Head of caudate nucleus (tissue), 42 donors: ENCODE measurements at regions not wholly inside any gene's neighbourhood (a gene's known extent, or its start where the extent isn't known, plus 50 kb on each side); places are given as distances from the start of the nearest gene placed in this dataset.

Source experiments
- DNase-seq, 42 donors: peaks; one replicate each; pipeline versions ENCODE4 v3.0.0 to v3.0.0-alpha.2; 2020 to 2021; ENCODE audit warnings: mixed read lengths in 7 of 42
- intact Hi-C: fragments of 100-400 bp; cut with DNase I; formaldehyde crosslinking; loops from one replicate; pipeline ENCODE4 v1.15.0; 2022

GRCh38 chr10:61839916-61840315 is 61.6 kb upstream of the ARID5B start:
- intact Hi-C loops, result no loop called here
- no peak for DNase-seq

GRCh38 chr10:61840403-61840802 is 61.1 kb upstream of the ARID5B start:
- DNase-seq, result no peak

GRCh38 chr10:61841338-61841875 is 60.1 kb upstream of the ARID5B start:
- no peak for DNase-seq
- intact Hi-C loops, result no loop called here

More at GRCh38 chr10:61840403-61840802, 61.1 kb upstream of the ARID5B start:
- intact Hi-C loops, result no loop called here

GRCh38 chr10:61842755-61843497 is 58.6 kb upstream of the ARID5B start:
- no peak for DNase-seq
- intact Hi-C loops, result no loop called here

GRCh38 chr10:61844116-61844822 is 57.2 kb upstream of the ARID5B start:
- intact Hi-C loops, result no loop called here
- DNase-seq, result no peak

GRCh38 chr10:61845196-61845949 is 56.1 kb upstream of the ARID5B start:
- intact Hi-C loops, result no loop called here

GRCh38 chr10:61845950-61846268 is 55.6 kb upstream of the ARID5B start:
- DNase-seq, result no peak
- intact Hi-C loops, result no loop called here

More at GRCh38 chr10:61845196-61845949, 56.1 kb upstream of the ARID5B start:
- DNase-seq, result no peak

GRCh38 chr10:61846370-61847031 is 55.0 kb upstream of the ARID5B start:
- intact Hi-C loops, result no loop called here
- DNase-seq, result no peak

GRCh38 chr10:61847087-61847486 is 54.4 kb upstream of the ARID5B start:
- DNase-seq, result no peak
- intact Hi-C loops, result no loop called here

- no peak for DNase-seq
- intact Hi-C loops, result no loop called here
These were observed 53.9 kb upstream of the ARID5B start for GRCh38 chr10:61847640-61848039.

- no peak for DNase-seq
- intact Hi-C loops, result no loop called here
These were observed 51.1 kb upstream of the ARID5B start for GRCh38 chr10:61850376-61850775.
